ENCODE measurements at regions not wholly inside any gene's neighbourhood (a gene's known extent, or its start where the extent isn't known, plus 50 kb on each side); places are given as distances from the start of the nearest gene placed in this dataset.

GRCh38 chr4:178838776-178839175 lies 1396.5 kb upstream of the AGA start:
- Histone ChIP-seq H3K9me2 (ENCODE audit: insufficient read depth) (0 out of 2 replicates have a peak, but pooled peaks cover 2% of the 10 kb centered on the region), H3K79me2 (ENCODE audit: insufficient read depth, low read length) (no peaks in the 10 kb centered on the region), H3K27ac (ENCODE audit: low read depth, low read length) (no peak overlapping the region), H3K9ac (ENCODE audit: low read length) (no peak overlapping the region), H3K36me3 (ENCODE audit: control insufficient read depth in 1 of 2, insufficient read depth in 2 of 2, low read length in 2 of 2) (no peaks in the 10 kb centered on the region), H3K4me3 (replicated peaks in 1 of 2; ENCODE audit: low read depth in 1 of 2, low read length in 2 of 2) (no peak overlapping the region), H3K9me3 (ENCODE audit: control insufficient read depth in 1 of 2, insufficient read depth in 1 of 2, low read depth in 1 of 2, low read length in 2 of 2) (no peaks in the 10 kb centered on the region), H3K27me3 (ENCODE audit: insufficient read depth, low read length) (no peaks in the 10 kb centered on the region), H4K20me1 (ENCODE audit: insufficient read depth) (no peaks in the 10 kb centered on the region), H3K4me2 (ENCODE audit: low read length) (no peak overlapping the region), H3K4me1 (ENCODE audit: control insufficient read depth in 1 of 2, insufficient read depth in 2 of 2, low read length in 2 of 2) (no peaks in the 10 kb centered on the region), H2AFZ (ENCODE audit: low read depth, low read length, poor library complexity, severe bottlenecking) (no peak overlapping the region)
- BruUV-seq (replicated peaks), result no TSS peak
- no peak for TF ChIP-seq ATF3 (IDR thresholded peaks at IDR 0.05)
- TF ChIP-seq RAD21 (IDR thresholded peaks at IDR 0.05; ENCODE audit: low read depth), result no peak
- TF ChIP-seq YY1 (IDR thresholded peaks at IDR 0.05; ENCODE audit: extremely low read depth, insufficient replicate concordance, low read depth, low read length), result no peak
- no peak for TF ChIP-seq REST (IDR thresholded peaks at IDR 0.05; ENCODE audit: low read depth)
- TF ChIP-seq CBX3 (IDR thresholded peaks at IDR 0.05; ENCODE audit: low read depth), result no peak
- TF ChIP-seq EZH2 (IDR thresholded peaks at IDR 0.05), result no peak
- no peak for TF ChIP-seq CTCF (IDR thresholded peaks at IDR 0.05 in 2 of 3, conservative IDR thresholded peaks at IDR 0.05 in 1 of 3; ENCODE audit: borderline replicate concordance in 1 of 3, insufficient read depth in 1 of 3, low read depth in 2 of 3, low read length in 2 of 3)
- no peak for TF ChIP-seq ZBTB33 (IDR thresholded peaks at IDR 0.05; ENCODE audit: extremely low read depth, insufficient replicate concordance, low read length)
- TF ChIP-seq TCF7L2 (IDR thresholded peaks at IDR 0.05; ENCODE audit: borderline replicate concordance, extremely low read depth, insufficient read depth, insufficient read length), result no peak
- TF ChIP-seq EZH2phosphoT487 (IDR thresholded peaks at IDR 0.05; ENCODE audit: borderline replicate concordance), result no peak
- no peak for TF ChIP-seq SRF (IDR thresholded peaks at IDR 0.05; ENCODE audit: low read depth)
- TF ChIP-seq JUND (IDR thresholded peaks at IDR 0.05), result no peak
- TF ChIP-seq CEBPB (IDR thresholded peaks at IDR 0.05; ENCODE audit: low read depth), result no peak
- no peak for TF ChIP-seq MAX (IDR thresholded peaks at IDR 0.05)
- TF ChIP-seq FOSL1 (IDR thresholded peaks at IDR 0.05; ENCODE audit: low read depth), result no peak
- TF ChIP-seq SP1 (IDR thresholded peaks at IDR 0.05; ENCODE audit: low read depth), result no peak
- TF ChIP-seq EGR1 (IDR thresholded peaks at IDR 0.05; ENCODE audit: low read depth), result no peak
- no peak for TF ChIP-seq ELF1 (IDR thresholded peaks at IDR 0.05; ENCODE audit: borderline replicate concordance, low read depth)
- no peak for TF ChIP-seq POLR2A (IDR thresholded peaks at IDR 0.05; ENCODE audit: borderline replicate concordance, extremely low read depth, insufficient read depth, insufficient read length)
- TF ChIP-seq SIN3A (IDR thresholded peaks at IDR 0.05; ENCODE audit: low read depth), result no peak
- POLR2A ChIA-PET, result no interaction called here
- ATAC-seq (no peak), DNase-seq (ENCODE audit: low read depth, low spot score) (no peak)
- intact Hi-C loops (cut with micrococcal nuclease), result no loop called here
- CTCF ChIA-PET, result no interaction called here
- RAD21 ChIA-PET (ENCODE audit: low non-redundant PET in 1 of 2, low total read pairs in 2 of 2, uncharacterized antibody in 2 of 2, unreplicated experiment in 2 of 2), result no interaction called here

All from HCT116 (cell line).